GM23338 (cell line): ENCODE measurements at regions not wholly inside any gene's neighbourhood (a gene's known extent, or its start where the extent isn't known, plus 50 kb on each side); places are given as distances from the start of the nearest gene placed in this dataset.

Experiments used
- CREB1 ChIP-seq: fragments of 250-450 bp; sonication (Bioruptor Pico); IDR thresholded peaks from 2 replicates; pipeline ENCODE4 v1.5.0; 2020; ENCODE audit warnings: low read depth, mild to moderate bottlenecking, moderate library complexity
- CTCF ChIP-seq, 2 experiments: fragments of 200-600 bp in 1 of 2; sonication (generic) in 1 of 2; conservative IDR thresholded peaks; 2 replicates each; pipeline versions ENCODE4 v1.5.1 to v1.6.1; 2016 to 2017; ENCODE audit warnings: antibody characterized with exemption in 2 of 2, low read depth in 2 of 2, mild to moderate bottlenecking in 2 of 2, moderate library complexity in 1 of 2
- ETS1 ChIP-seq: IDR thresholded peaks from 2 replicates; pipeline ENCODE4 v1.6.1; 2016; ENCODE audit warnings: antibody characterized with exemption
- EZH2 ChIP-seq: fragments of 200-600 bp; sonication (generic); IDR thresholded peaks from one replicate; pipeline ENCODE4 v1.8.0; 2017; ENCODE audit warnings: antibody characterized with exemption, mild to moderate bottlenecking, low read depth; ENCODE audit not compliant: unreplicated experiment
- EZH2phosphoT487 ChIP-seq: fragments of 200-600 bp; sonication (generic); IDR thresholded peaks from one replicate; pipeline ENCODE4 v1.8.1; 2018; ENCODE audit warnings: antibody characterized with exemption; ENCODE audit not compliant: unreplicated experiment
- JUNB ChIP-seq: IDR thresholded peaks from one replicate; pipeline ENCODE4 v1.6.1; 2016; ENCODE audit warnings: antibody characterized with exemption; ENCODE audit not compliant: unreplicated experiment
- NANOG ChIP-seq: IDR thresholded peaks from 2 replicates; pipeline ENCODE4 v1.6.1; 2016; ENCODE audit warnings: antibody characterized with exemption, borderline replicate concordance
- POLR2AphosphoS5 ChIP-seq: IDR thresholded peaks from 2 replicates; pipeline ENCODE4 v1.6.1; 2016; ENCODE audit warnings: antibody characterized with exemption, low read depth
- REST ChIP-seq: IDR thresholded peaks from one replicate; pipeline ENCODE4 v1.6.1; 2018; ENCODE audit warnings: antibody characterized with exemption; ENCODE audit not compliant: unreplicated experiment
- ZNF331 ChIP-seq: fragments of 250-450 bp; sonication (Bioruptor Pico); IDR thresholded peaks from 2 replicates; pipeline ENCODE4 v1.5.0; 2020; ENCODE audit warnings: low read depth, mild to moderate bottlenecking, moderate library complexity
- ZNF462 ChIP-seq: fragments of 250-450 bp; sonication (Bioruptor Pico); IDR thresholded peaks from 2 replicates; pipeline ENCODE4 v1.5.0; 2020; ENCODE audit warnings: mild to moderate bottlenecking, moderate library complexity

- TF ChIP-seq CTCF (conservative IDR thresholded peaks at IDR 0.05; ENCODE audit: low read depth in 2 of 2) (no peak), EZH2 (no peak), REST (no peak), EZH2phosphoT487 (no peak), POLR2AphosphoS5 (no peak), CREB1 (CRISPR knock-in tag) (no peak), ETS1 (no peak), NANOG (no peak), JUNB (no peak), ZNF462 (CRISPR knock-in tag) (no peak), ZNF331 (CRISPR knock-in tag) (no peak)
These were observed 110.7 kb upstream of the MTPN start for GRCh38 chr7:136087881-136088280.
